ENCODE measurements at regions not wholly inside any gene's neighbourhood (a gene's known extent, or its start where the extent isn't known, plus 50 kb on each side); places are given as distances from the start of the nearest gene placed in this dataset.

DNA sequence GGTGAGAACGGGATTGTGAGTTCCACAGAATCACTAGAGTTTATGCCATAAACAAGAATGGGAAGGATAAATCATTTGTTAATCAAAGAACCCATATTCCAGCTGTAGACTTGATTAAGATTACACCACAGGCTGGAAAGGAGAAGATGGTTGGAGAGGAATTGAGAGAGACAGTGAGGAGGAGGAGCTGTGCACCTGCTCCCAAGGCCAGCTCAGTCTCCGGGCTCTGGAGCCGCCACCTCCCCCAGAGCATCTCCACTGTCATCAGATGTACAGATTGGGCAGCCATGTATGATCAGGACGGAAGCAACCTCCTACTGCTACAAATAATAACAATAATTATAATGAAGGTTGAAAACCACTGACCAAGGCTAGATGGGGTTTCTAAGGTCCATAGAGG, 170.0 kb downstream of the MINAR1 start:
- no peak overlapping the region for H3K14ac ChIP-seq (ENCODE audit: insufficient read depth, low read length)
- H3K79me1 ChIP-seq (ENCODE audit: insufficient read depth, low read depth, low read length, poor library complexity, severe bottlenecking), result no peaks in the 10 kb centered on the region
- no peak overlapping the region for H2BK12ac ChIP-seq (ENCODE audit: insufficient read length, low read depth, low read length)
- Mint-ChIP-seq H3K4me1 (no peaks in the 10 kb centered on the region), H3K4me3 (no peak overlapping the region), H3K27ac (no peak overlapping the region), H3K36me3 (ENCODE audit: insufficient read depth in 1 of 3, low read depth in 3 of 3) (no peaks in the 10 kb centered on the region), H3K9me3 (no peaks in the 10 kb centered on the region), H3K27me3 (ENCODE audit: low read depth) (peaks cover 6% of the 10 kb centered on the region)
- H3K27ac ChIP-seq (ENCODE audit: insufficient read length, low read depth, low read length), result no peak overlapping the region
- no peaks in the 10 kb centered on the region for H3K9me3 ChIP-seq (ENCODE audit: control insufficient read depth, low read depth, low read length)
- no peaks in the 10 kb centered on the region for H3K79me2 ChIP-seq (ENCODE audit: insufficient read depth, low read length)
- H3K9ac ChIP-seq (ENCODE audit: extremely low read depth, insufficient read length, low read length), result no peak overlapping the region
- no peak overlapping the region for H2AK5ac ChIP-seq (ENCODE audit: insufficient read length, low read length)
- no peaks in the 10 kb centered on the region for H3K23me2 ChIP-seq (ENCODE audit: insufficient read length, low read depth, low read length, poor library complexity, severe bottlenecking)
- H4K8ac ChIP-seq (replicated peaks; ENCODE audit: insufficient read length, low read depth, low read length), result no peak overlapping the region
- H3K4me2 ChIP-seq (ENCODE audit: insufficient read depth, insufficient read length, low read length), result no peak overlapping the region
- H3K4ac ChIP-seq (ENCODE audit: low read depth, low read length), result no peak overlapping the region
- H4K91ac ChIP-seq (ENCODE audit: insufficient read length, low read depth, low read length), result no peak overlapping the region
- H3K27me3 ChIP-seq (ENCODE audit: insufficient read depth, low read length), result no peaks in the 10 kb centered on the region
- H2BK20ac ChIP-seq (ENCODE audit: low read depth, low read length, poor library complexity, severe bottlenecking), result no peak overlapping the region
- no peaks in the 10 kb centered on the region for H4K20me1 ChIP-seq (ENCODE audit: control insufficient read depth, insufficient read depth, insufficient read length)
- H3K18ac ChIP-seq (ENCODE audit: insufficient read length, low read depth, low read length), result no peak overlapping the region
- no peak overlapping the region for H2BK5ac ChIP-seq (ENCODE audit: insufficient read length, low read length)
- TF ChIP-seq, protein P1, sequence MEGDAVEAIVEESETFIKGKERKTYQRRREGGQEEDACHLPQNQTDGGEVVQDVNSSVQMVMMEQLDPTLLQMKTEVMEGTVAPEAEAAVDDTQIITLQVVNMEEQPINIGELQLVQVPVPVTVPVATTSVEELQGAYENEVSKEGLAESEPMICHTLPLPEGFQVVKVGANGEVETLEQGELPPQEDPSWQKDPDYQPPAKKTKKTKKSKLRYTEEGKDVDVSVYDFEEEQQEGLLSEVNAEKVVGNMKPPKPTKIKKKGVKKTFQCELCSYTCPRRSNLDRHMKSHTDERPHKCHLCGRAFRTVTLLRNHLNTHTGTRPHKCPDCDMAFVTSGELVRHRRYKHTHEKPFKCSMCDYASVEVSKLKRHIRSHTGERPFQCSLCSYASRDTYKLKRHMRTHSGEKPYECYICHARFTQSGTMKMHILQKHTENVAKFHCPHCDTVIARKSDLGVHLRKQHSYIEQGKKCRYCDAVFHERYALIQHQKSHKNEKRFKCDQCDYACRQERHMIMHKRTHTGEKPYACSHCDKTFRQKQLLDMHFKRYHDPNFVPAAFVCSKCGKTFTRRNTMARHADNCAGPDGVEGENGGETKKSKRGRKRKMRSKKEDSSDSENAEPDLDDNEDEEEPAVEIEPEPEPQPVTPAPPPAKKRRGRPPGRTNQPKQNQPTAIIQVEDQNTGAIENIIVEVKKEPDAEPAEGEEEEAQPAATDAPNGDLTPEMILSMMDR (conservative IDR thresholded peaks at IDR 0.05), result no peak
- DNase-seq, result no peak
- no peak overlapping the region for H4K5ac ChIP-seq (ENCODE audit: insufficient read length, low read depth, low read length)
- no peak overlapping the region for H3K56ac ChIP-seq (ENCODE audit: insufficient read length, low read depth, low read length)
- no peak overlapping the region for H2BK120ac ChIP-seq (ENCODE audit: low read depth, low read length, poor library complexity, severe bottlenecking)
- H3T11ph ChIP-seq (ENCODE audit: low read length), result no peak overlapping the region
- H3K23ac ChIP-seq (ENCODE audit: insufficient read length, low read depth, low read length), result no peak overlapping the region
- no peaks in the 10 kb centered on the region for H3K4me1 ChIP-seq (ENCODE audit: insufficient read depth, low read length)
- no peak overlapping the region for H2BK15ac ChIP-seq (ENCODE audit: low read depth, low read length)
- no peak overlapping the region for H2AFZ ChIP-seq (ENCODE audit: low read length)
- WGBS (ENCODE audit: extremely low coverage, insufficient read length, low lambda C conversion rate), result no CpG with 5 or more reads among the region's 4 CpGs
